OCI-LY1 (cell line): ENCODE measurements at regions not wholly inside any gene's neighbourhood (a gene's known extent, or its start where the extent isn't known, plus 50 kb on each side); places are given as distances from the start of the nearest gene placed in this dataset.

Experiments
- EZH2 ChIP-seq: fragments of 200-600 bp; sonication (generic), shearing (Covaris generic); IDR thresholded peaks from 2 replicates; pipeline ENCODE4 v1.8.0; 2017; ENCODE audit warnings: borderline replicate concordance, mixed run types, mild to moderate bottlenecking, antibody characterized with exemption, low read length, moderate library complexity, mixed read lengths
- TF ChIP-seq, protein P1 (sequence below): fragments of 200-600 bp; sonication (generic), shearing (Covaris generic); IDR thresholded peaks from 2 replicates; pipeline ENCODE4 v1.5.1; 2017; ENCODE audit warnings: mild to moderate bottlenecking, antibody characterized with exemption, low read length, moderate library complexity, mixed read lengths

DNA sequence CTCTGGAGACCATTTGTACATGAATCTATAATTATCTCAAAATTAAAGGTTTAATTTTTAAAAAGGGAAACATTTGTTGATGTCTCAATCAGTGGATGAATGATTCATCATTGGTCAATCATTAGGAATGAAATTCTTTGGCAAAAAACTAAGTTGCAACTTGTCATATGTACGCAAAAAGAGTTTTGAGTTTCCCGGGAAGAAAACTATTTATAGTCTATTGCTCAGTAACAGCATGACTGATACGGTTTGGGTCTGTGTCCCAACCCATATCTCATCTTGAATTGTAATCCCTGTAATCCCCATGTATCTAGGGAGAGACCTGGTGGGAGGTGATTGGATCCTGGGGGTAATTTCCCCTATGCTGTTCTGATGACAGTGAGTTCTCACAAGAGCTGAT lies 765.8 kb upstream of the ROBO1 start:
- TF ChIP-seq, protein P1, sequence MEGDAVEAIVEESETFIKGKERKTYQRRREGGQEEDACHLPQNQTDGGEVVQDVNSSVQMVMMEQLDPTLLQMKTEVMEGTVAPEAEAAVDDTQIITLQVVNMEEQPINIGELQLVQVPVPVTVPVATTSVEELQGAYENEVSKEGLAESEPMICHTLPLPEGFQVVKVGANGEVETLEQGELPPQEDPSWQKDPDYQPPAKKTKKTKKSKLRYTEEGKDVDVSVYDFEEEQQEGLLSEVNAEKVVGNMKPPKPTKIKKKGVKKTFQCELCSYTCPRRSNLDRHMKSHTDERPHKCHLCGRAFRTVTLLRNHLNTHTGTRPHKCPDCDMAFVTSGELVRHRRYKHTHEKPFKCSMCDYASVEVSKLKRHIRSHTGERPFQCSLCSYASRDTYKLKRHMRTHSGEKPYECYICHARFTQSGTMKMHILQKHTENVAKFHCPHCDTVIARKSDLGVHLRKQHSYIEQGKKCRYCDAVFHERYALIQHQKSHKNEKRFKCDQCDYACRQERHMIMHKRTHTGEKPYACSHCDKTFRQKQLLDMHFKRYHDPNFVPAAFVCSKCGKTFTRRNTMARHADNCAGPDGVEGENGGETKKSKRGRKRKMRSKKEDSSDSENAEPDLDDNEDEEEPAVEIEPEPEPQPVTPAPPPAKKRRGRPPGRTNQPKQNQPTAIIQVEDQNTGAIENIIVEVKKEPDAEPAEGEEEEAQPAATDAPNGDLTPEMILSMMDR: no peak
- no peak for TF ChIP-seq EZH2
